ENCODE measurements at regions not wholly inside any gene's neighbourhood (a gene's known extent, or its start where the extent isn't known, plus 50 kb on each side); places are given as distances from the start of the nearest gene placed in this dataset.

DNA sequence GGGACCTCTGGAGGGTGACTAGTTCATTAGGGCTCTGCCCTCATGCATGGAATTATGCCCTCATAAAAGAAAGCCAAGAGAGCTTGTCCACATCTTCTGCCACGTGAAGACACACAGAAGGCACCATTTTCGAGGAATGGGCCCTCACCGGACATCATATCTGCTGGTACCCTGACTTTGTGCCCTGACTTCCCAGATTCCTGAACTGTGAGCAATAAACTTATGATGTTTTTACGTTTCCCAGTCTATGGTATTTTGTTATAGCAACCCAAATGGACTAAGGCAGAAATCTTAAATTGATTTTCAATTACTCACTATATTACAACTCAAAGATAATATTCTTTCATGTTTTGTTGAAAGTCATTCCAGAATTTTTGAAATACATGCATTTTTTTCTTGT, 163.8 kb upstream of the PAPPA start:
- FAIRE-seq, result peak; percentile 55
- H3K9me3 ChIP-seq (ENCODE audit: control insufficient read depth, low read depth, low read length), result no peaks in the 10 kb centered on the region
- H2AFZ ChIP-seq (ENCODE audit: control insufficient read depth, low read length), result no peak overlapping the region
- H3K36me3 ChIP-seq (ENCODE audit: control insufficient read depth in 2 of 2, extremely low read depth in 1 of 2, insufficient read depth in 2 of 2, low read length in 2 of 2), result no peaks in the 10 kb centered on the region
- H3K79me2 ChIP-seq (ENCODE audit: control insufficient read depth, insufficient read depth, low read length), result no peaks in the 10 kb centered on the region
- no peak overlapping the region for H3K4me2 ChIP-seq (ENCODE audit: control insufficient read depth, extremely low read depth, insufficient read depth, low read depth, low read length)
- TF ChIP-seq EZH2 (IDR thresholded peaks at IDR 0.05; ENCODE audit: low read length) (no peak), CTCF (optimal IDR thresholded peaks at IDR 0.05 in 1 of 3, IDR thresholded peaks at IDR 0.05 in 1 of 3, conservative IDR thresholded peaks at IDR 0.05 in 1 of 3; ENCODE audit: extremely low read depth in 1 of 3, insufficient read depth in 2 of 3, low read length in 3 of 3) (no peak)
- H3K9me1 ChIP-seq (ENCODE audit: control insufficient read depth, extremely low read depth, insufficient read depth, low read length), result no peaks in the 10 kb centered on the region
- no peaks in the 10 kb centered on the region for H3K27me3 ChIP-seq (ENCODE audit: control insufficient read depth, extremely low read depth, insufficient read depth, low read length)
- H3K4me3 ChIP-seq (ENCODE audit: control insufficient read depth in 2 of 3, extremely low read depth in 1 of 3, insufficient read depth in 2 of 3, low read depth in 1 of 3, low read length in 3 of 3), result no peak overlapping the region
- DNase-seq (ENCODE audit: low read depth, low spot score), result no peak
- dilution Hi-C loops (cut with MboI; ENCODE audit: extremely low pct_ligation_motif_present, low sequenced_read_pairs), result no loop called here
- H3K27ac ChIP-seq (ENCODE audit: control insufficient read depth, insufficient read depth, low read length), result no peak overlapping the region
- H4K20me1 ChIP-seq (ENCODE audit: control insufficient read depth, extremely low read depth, insufficient read depth, low read length), result no peaks in the 10 kb centered on the region
- H3K4me1 ChIP-seq (ENCODE audit: control insufficient read depth, extremely low read depth, insufficient read depth, low read length), result peaks cover 5% of the 10 kb centered on the region
- H3K9ac ChIP-seq (ENCODE audit: control insufficient read depth, extremely low read depth, insufficient read depth, low read length), result no peak overlapping the region

DNA sequence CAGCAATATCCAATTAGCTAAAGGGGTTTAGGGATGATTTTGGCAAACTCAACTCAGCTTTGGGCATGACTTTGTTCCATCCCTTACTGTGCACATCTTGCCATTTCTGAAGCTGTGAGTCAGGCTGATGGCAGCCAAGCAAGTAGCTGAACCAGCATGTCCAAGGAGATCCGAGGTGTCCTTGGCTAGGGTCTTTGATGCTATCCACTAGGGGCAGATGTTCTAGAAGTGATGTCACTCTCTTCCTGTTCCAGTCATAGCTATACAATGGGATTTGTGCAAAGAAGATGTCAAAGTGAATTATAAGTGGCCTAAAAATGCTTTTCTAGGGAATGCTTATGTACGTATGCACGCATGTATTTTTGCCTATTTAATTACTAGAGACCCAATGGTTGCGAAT, 160.8 kb upstream of the PAPPA start:
- no peak overlapping the region for H3K27ac ChIP-seq (ENCODE audit: control insufficient read depth, insufficient read depth, low read length)
- H2AFZ ChIP-seq (ENCODE audit: control insufficient read depth, low read length), result no peak overlapping the region
- peak; percentile 17 to 33 (median 19) for TF ChIP-seq CTCF (optimal IDR thresholded peaks at IDR 0.05 in 1 of 3, IDR thresholded peaks at IDR 0.05 in 1 of 3, conservative IDR thresholded peaks at IDR 0.05 in 1 of 3; ENCODE audit: extremely low read depth in 1 of 3, insufficient read depth in 2 of 3, low read length in 3 of 3)
- TF ChIP-seq EZH2 (IDR thresholded peaks at IDR 0.05; ENCODE audit: low read length), result no peak
- DNase-seq (ENCODE audit: low read depth, low spot score), result peak; percentile 15
- no peak overlapping the region for H3K9ac ChIP-seq (ENCODE audit: control insufficient read depth, extremely low read depth, insufficient read depth, low read length)
- no peak overlapping the region for H3K4me3 ChIP-seq (ENCODE audit: control insufficient read depth in 2 of 3, extremely low read depth in 1 of 3, insufficient read depth in 2 of 3, low read depth in 1 of 3, low read length in 3 of 3)
- H4K20me1 ChIP-seq (ENCODE audit: control insufficient read depth, extremely low read depth, insufficient read depth, low read length), result no peaks in the 10 kb centered on the region
- H3K4me2 ChIP-seq (ENCODE audit: control insufficient read depth, extremely low read depth, insufficient read depth, low read depth, low read length), result no peak overlapping the region
- no peaks in the 10 kb centered on the region for H3K27me3 ChIP-seq (ENCODE audit: control insufficient read depth, extremely low read depth, insufficient read depth, low read length)
- no peaks in the 10 kb centered on the region for H3K79me2 ChIP-seq (ENCODE audit: control insufficient read depth, insufficient read depth, low read length)
- H3K9me1 ChIP-seq (ENCODE audit: control insufficient read depth, extremely low read depth, insufficient read depth, low read length), result no peaks in the 10 kb centered on the region
- no peaks in the 10 kb centered on the region for H3K36me3 ChIP-seq (ENCODE audit: control insufficient read depth in 2 of 2, extremely low read depth in 1 of 2, insufficient read depth in 2 of 2, low read length in 2 of 2)
- peak; percentile 91 for FAIRE-seq
- peaks cover 20% of the 10 kb centered on the region for H3K4me1 ChIP-seq (ENCODE audit: control insufficient read depth, extremely low read depth, insufficient read depth, low read length)
- no peaks in the 10 kb centered on the region for H3K9me3 ChIP-seq (ENCODE audit: control insufficient read depth, low read depth, low read length)
- dilution Hi-C loops (cut with MboI; ENCODE audit: extremely low pct_ligation_motif_present, low sequenced_read_pairs), result no loop called here
